Epithelial cell of proximal tubule (primary cell): ENCODE measurements at regions not wholly inside any gene's neighbourhood (a gene's known extent, or its start where the extent isn't known, plus 50 kb on each side); places are given as distances from the start of the nearest gene placed in this dataset.
A peak's percentile ranks its signal among the peaks of the same experiment; 100 is the strongest.

Experiments used
- DNase-seq: peaks from one replicate; pipeline ENCODE4 v3.0.0-alpha.2; 2011; ENCODE audit warnings: low read depth
- H3K4me3 ChIP-seq: 2 replicates; pipeline ENCODE4 v1.5.1; 2011; ENCODE audit warnings: low read depth, mild to moderate bottlenecking, low read length
- CTCF ChIP-seq: conservative IDR thresholded peaks from 2 replicates; pipeline ENCODE4 v1.5.1; 2012; ENCODE audit warnings: low read depth, mild to moderate bottlenecking, low read length

DNA sequence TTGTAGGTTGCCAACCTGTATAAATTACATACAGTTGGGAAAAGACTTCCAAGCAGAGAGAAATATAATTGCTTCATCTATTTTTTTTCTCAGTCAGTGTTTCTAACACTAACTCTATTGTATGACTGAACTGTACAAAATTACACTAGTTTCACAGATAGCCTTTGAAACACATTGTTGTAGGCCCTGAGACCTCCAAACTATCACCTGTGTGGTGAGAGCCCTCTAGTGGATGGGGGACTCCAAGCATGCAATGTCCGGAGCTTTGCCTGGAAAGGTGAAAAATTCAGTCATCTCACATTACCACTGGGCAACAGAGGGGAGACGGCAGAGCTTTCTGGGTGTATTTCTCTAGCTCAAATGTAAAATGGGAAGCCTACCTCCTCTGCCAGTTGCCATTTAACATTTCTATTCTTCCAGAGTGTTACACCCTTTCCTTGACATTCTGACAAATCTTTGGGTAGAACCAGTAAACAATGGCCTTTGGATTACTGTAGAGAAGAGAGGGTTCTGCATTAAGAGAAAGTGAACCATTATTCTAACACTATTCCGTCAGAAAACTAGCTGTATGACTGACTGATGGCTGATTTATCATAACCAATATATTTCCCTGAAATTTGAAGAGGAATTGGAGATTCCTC, 212.2 kb downstream of the LYPLAL1 start:
- no peak for DNase-seq
- H3K4me3 ChIP-seq: no peak overlapping the region
- TF ChIP-seq CTCF: peak; percentile 98

DNA sequence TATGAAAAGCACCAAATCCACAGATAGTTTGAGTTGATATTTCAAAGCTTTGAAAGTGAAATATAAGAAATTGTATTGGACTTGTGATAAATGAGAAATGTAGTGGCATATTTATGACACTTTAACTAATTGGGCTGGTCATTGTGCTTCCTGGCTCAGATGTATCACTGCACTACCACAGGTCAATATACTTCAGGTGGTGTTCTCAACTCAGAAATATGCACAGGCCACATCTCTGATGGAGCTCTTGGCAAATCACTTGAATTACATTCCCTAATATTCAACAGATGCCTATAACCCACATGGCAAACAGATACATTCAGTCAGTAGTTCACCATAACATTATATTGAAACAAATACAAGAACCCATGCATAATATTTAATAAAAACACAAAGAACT, 209.6 kb downstream of the LYPLAL1 start:
- no peak for TF ChIP-seq CTCF
- DNase-seq: no peak
- no peak overlapping the region for H3K4me3 ChIP-seq

DNA sequence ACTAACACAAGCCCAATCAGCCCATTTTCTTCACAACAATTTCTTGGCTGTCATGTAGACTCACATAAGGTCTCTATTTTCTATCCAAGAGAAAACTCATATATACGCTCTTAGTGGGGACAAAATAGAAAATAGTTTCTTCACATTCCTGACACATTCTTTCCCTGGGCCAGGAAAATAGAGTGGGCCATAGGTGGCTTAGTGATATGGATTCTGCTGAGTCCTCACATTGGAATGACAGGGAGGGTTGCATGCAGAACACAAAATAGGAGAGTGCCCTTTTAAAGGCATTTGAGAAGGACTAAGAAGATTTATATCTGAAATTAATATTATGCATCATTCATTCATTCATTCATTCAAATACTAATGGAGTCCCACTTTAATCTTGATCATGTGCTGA, 207.7 kb downstream of the LYPLAL1 start:
- DNase-seq: no peak
- TF ChIP-seq CTCF: no peak
- H3K4me3 ChIP-seq: no peak overlapping the region

DNA sequence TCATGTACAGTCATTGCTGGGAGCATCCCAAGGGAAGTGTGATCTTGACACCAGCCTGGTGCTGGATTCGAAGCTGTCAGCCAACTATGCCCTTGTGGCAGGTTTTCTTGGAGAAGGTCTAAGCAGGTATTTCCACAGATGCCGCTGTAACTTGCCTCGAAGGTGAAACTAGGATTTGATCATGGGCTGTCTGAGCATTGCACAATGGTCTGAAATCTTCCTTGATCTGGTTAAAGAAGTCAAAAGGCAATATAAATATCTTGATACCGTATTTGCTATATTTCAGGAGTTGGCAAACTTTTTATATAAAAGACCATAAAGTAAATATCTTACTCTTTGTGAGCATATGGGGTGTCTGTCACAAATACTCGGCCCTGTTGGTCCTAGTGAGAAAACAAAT, 206.8 kb downstream of the LYPLAL1 start:
- H3K4me3 ChIP-seq: no peak overlapping the region
- TF ChIP-seq CTCF: no peak
- DNase-seq: no peak

GRCh38 chr1:219379691-219380090, 206.0 kb downstream of the LYPLAL1 start:
- DNase-seq: no peak

DNA sequence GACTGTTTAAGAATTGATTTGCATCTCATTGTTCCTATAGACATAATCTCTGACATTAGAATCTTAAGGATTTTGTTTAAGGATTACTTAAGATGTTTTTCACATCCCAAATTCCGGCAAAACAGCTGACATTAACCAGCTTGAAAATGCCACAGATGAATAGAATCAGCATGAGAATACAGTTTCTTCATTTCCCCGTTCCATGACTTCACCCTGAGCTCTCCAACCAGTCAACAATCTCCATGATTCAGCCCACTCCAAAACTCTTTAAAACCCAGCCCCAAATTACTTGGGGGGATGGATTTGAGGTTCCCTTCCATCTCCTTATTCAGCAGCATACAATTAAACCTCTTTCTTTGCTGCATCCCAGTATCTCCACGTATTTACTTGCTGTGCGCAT, 201.0 kb downstream of the LYPLAL1 start:
- TF ChIP-seq CTCF: no peak
- no peak overlapping the region for H3K4me3 ChIP-seq
- DNase-seq: no peak

More at GRCh38 chr1:219379691-219380090, 206.0 kb downstream of the LYPLAL1 start:
- no peak for TF ChIP-seq CTCF
- H3K4me3 ChIP-seq: no peak overlapping the region

- DNase-seq: no peak
- no peak overlapping the region for H3K4me3 ChIP-seq
- no peak for TF ChIP-seq CTCF
These were observed 200.4 kb downstream of the LYPLAL1 start for GRCh38 chr1:219374046-219374566.
